Activated T-cell treated with anti-CD3 and anti-CD28 coated beads, Interleukin-2, amount 50 U/mL, for 4 hours (primary cell): ENCODE measurements at regions not wholly inside any gene's neighbourhood (a gene's known extent, or its start where the extent isn't known, plus 50 kb on each side); places are given as distances from the start of the nearest gene placed in this dataset.

Experiments used
- ATAC-seq, 2 donors: fragments of 200-7000 bp; cut with Tn5 transposase; one replicate each; pipeline ENCODE4 v1.10.0; 2021
- DNase-seq: peaks from one replicate; pipeline ENCODE4 v3.0.0-alpha.2; 2020
- H3K27me3 Mint-ChIP-seq: one replicate; pipeline ENCODE4 v1.8.0; 2021; ENCODE audit warnings: low read depth, mixed read lengths
- H3K36me3 Mint-ChIP-seq: one replicate; pipeline ENCODE4 v1.8.0; 2022; ENCODE audit warnings: mixed read lengths; ENCODE audit not compliant: insufficient read depth
- H3K4me1 Mint-ChIP-seq: one replicate; pipeline ENCODE4 v1.8.0; 2021; ENCODE audit warnings: low read depth, mixed read lengths
- H3K4me3 Mint-ChIP-seq: one replicate; pipeline ENCODE4 v1.8.0; 2021; ENCODE audit warnings: mild to moderate bottlenecking, moderate library complexity, mixed read lengths
- H3K9me3 Mint-ChIP-seq: one replicate; pipeline ENCODE4 v1.8.0; 2021; ENCODE audit warnings: mixed read lengths

GRCh38 chr16:80202831-80203413, 337.9 kb upstream of the DYNLRB2 start:
- no peak for ATAC-seq

GRCh38 chr16:80200079-80200478, 340.7 kb upstream of the DYNLRB2 start:
- Mint-ChIP-seq H3K4me3 (no peak overlapping the region), H3K4me1 (peaks cover 2% of the 10 kb centered on the region), H3K36me3 (no peaks in the 10 kb centered on the region), H3K9me3 (no peaks in the 10 kb centered on the region), H3K27me3 (no peaks in the 10 kb centered on the region)
- ATAC-seq: no peak
- no peak for DNase-seq

More at GRCh38 chr16:80202831-80203413, 337.9 kb upstream of the DYNLRB2 start:
- H3K4me3 Mint-ChIP-seq: no peak overlapping the region
- H3K9me3 Mint-ChIP-seq: no peaks in the 10 kb centered on the region
- peaks cover 4% of the 10 kb centered on the region for H3K27me3 Mint-ChIP-seq
- no peak for DNase-seq
- H3K4me1 Mint-ChIP-seq: no peaks in the 10 kb centered on the region
- H3K36me3 Mint-ChIP-seq: no peaks in the 10 kb centered on the region

GRCh38 chr16:80199614-80200013, 341.2 kb upstream of the DYNLRB2 start:
- no peak for ATAC-seq
- Mint-ChIP-seq H3K4me1 (peaks cover 2% of the 10 kb centered on the region), H3K36me3 (no peaks in the 10 kb centered on the region), H3K27me3 (no peaks in the 10 kb centered on the region), H3K9me3 (no peaks in the 10 kb centered on the region), H3K4me3 (no peak overlapping the region)
- DNase-seq: no peak

- no peaks in the 10 kb centered on the region for H3K9me3 Mint-ChIP-seq
- ATAC-seq (no peak), DNase-seq (no peak)
- H3K36me3 Mint-ChIP-seq: no peaks in the 10 kb centered on the region
- peaks cover 2% of the 10 kb centered on the region for H3K4me1 Mint-ChIP-seq
- no peaks in the 10 kb centered on the region for H3K27me3 Mint-ChIP-seq
- no peak overlapping the region for H3K4me3 Mint-ChIP-seq
Observed at GRCh38 chr16:80198311-80199299, 342.2 kb upstream of the DYNLRB2 start.

- peak; percentile 53 to 76 for ATAC-seq
- DNase-seq: no peak
- Mint-ChIP-seq H3K4me1 (peaks cover 2% of the 10 kb centered on the region), H3K4me3 (no peak overlapping the region), H3K9me3 (no peaks in the 10 kb centered on the region), H3K36me3 (no peaks in the 10 kb centered on the region), H3K27me3 (no peaks in the 10 kb centered on the region)
Observed at GRCh38 chr16:80197741-80198201, 343.0 kb upstream of the DYNLRB2 start.

- Mint-ChIP-seq H3K4me1 (no peaks in the 10 kb centered on the region), H3K27me3 (peaks cover 4% of the 10 kb centered on the region), H3K36me3 (no peaks in the 10 kb centered on the region), H3K9me3 (no peaks in the 10 kb centered on the region), H3K4me3 (no peak overlapping the region)
- ATAC-seq (no peak), DNase-seq (no peak)
Observed at GRCh38 chr16:80191928-80192327, 348.9 kb upstream of the DYNLRB2 start.

- H3K4me1 Mint-ChIP-seq: no peaks in the 10 kb centered on the region
- peaks cover 6% of the 10 kb centered on the region for H3K27me3 Mint-ChIP-seq
- H3K36me3 Mint-ChIP-seq: no peaks in the 10 kb centered on the region
- DNase-seq (no peak), ATAC-seq (no peak)
- H3K9me3 Mint-ChIP-seq: no peaks in the 10 kb centered on the region
- no peak overlapping the region for H3K4me3 Mint-ChIP-seq
Observed at GRCh38 chr16:80189476-80190175, 351.2 kb upstream of the DYNLRB2 start.

- H3K9me3 Mint-ChIP-seq: no peaks in the 10 kb centered on the region
- no peaks in the 10 kb centered on the region for H3K4me1 Mint-ChIP-seq
- DNase-seq (no peak), ATAC-seq (no peak)
- H3K27me3 Mint-ChIP-seq: peaks cover 10% of the 10 kb centered on the region
- no peak overlapping the region for H3K4me3 Mint-ChIP-seq
- no peaks in the 10 kb centered on the region for H3K36me3 Mint-ChIP-seq
Observed at GRCh38 chr16:80176114-80176513, 364.7 kb upstream of the DYNLRB2 start.

GRCh38 chr16:80175011-80175410, 365.8 kb upstream of the DYNLRB2 start:
- peaks cover 10% of the 10 kb centered on the region for H3K27me3 Mint-ChIP-seq

GRCh38 chr16:80174416-80174815, 366.4 kb upstream of the DYNLRB2 start:
- DNase-seq (no peak), ATAC-seq (no peak)
- Mint-ChIP-seq H3K36me3 (no peaks in the 10 kb centered on the region), H3K4me1 (no peaks in the 10 kb centered on the region), H3K9me3 (no peaks in the 10 kb centered on the region), H3K4me3 (no peak overlapping the region), H3K27me3 (peaks cover 10% of the 10 kb centered on the region)

More at GRCh38 chr16:80175011-80175410, 365.8 kb upstream of the DYNLRB2 start:
- Mint-ChIP-seq H3K9me3 (no peaks in the 10 kb centered on the region), H3K4me1 (no peaks in the 10 kb centered on the region), H3K36me3 (no peaks in the 10 kb centered on the region), H3K4me3 (no peak overlapping the region)
- DNase-seq (no peak), ATAC-seq (no peak)

GRCh38 chr16:80171746-80172145, 369.0 kb upstream of the DYNLRB2 start:
- Mint-ChIP-seq H3K4me3 (no peak overlapping the region), H3K4me1 (no peaks in the 10 kb centered on the region), H3K9me3 (no peaks in the 10 kb centered on the region), H3K27me3 (peaks cover 10% of the 10 kb centered on the region), H3K36me3 (no peaks in the 10 kb centered on the region)
- DNase-seq (no peak), ATAC-seq (no peak)

GRCh38 chr16:80171199-80171598, 369.6 kb upstream of the DYNLRB2 start:
- H3K36me3 Mint-ChIP-seq: no peaks in the 10 kb centered on the region
- H3K9me3 Mint-ChIP-seq: no peaks in the 10 kb centered on the region
- peaks cover 7% of the 10 kb centered on the region for H3K27me3 Mint-ChIP-seq
- no peak for ATAC-seq
- H3K4me3 Mint-ChIP-seq: no peak overlapping the region
- no peaks in the 10 kb centered on the region for H3K4me1 Mint-ChIP-seq
- DNase-seq: no peak

GRCh38 chr16:80167657-80168390, 373.0 kb upstream of the DYNLRB2 start:
- DNase-seq: no peak
- H3K36me3 Mint-ChIP-seq: no peaks in the 10 kb centered on the region
- no peaks in the 10 kb centered on the region for H3K9me3 Mint-ChIP-seq
- no peak overlapping the region for H3K4me3 Mint-ChIP-seq
- peaks cover 4% of the 10 kb centered on the region for H3K27me3 Mint-ChIP-seq
- no peak for ATAC-seq
- no peaks in the 10 kb centered on the region for H3K4me1 Mint-ChIP-seq

- ATAC-seq (no peak), DNase-seq (no peak)
- Mint-ChIP-seq H3K4me1 (no peaks in the 10 kb centered on the region), H3K9me3 (no peaks in the 10 kb centered on the region), H3K36me3 (no peaks in the 10 kb centered on the region), H3K27me3 (peaks cover 4% of the 10 kb centered on the region), H3K4me3 (no peak overlapping the region)
Observed at GRCh38 chr16:80166082-80166481, 374.7 kb upstream of the DYNLRB2 start.
